Ovary (tissue), 7 donors: ENCODE measurements at regions not wholly inside any gene's neighbourhood (a gene's known extent, or its start where the extent isn't known, plus 50 kb on each side); places are given as distances from the start of the nearest gene placed in this dataset.

ENCODE experiments used
- DNase-seq, 5 donors: peaks; one replicate each; pipeline ENCODE4 v3.0.0-alpha.2; 2019 to 2020
- H3K27ac ChIP-seq, 2 donors: fragments of 200-600 bp; one replicate each; pipeline versions ENCODE4 v1.5.1 to v1.8.0; 2019 to 2022
- H3K27me3 ChIP-seq: fragments of 200-600 bp; one replicate; pipeline ENCODE4 v1.8.0; 2022
- H3K36me3 ChIP-seq: fragments of 200-600 bp; sonication (generic); one replicate; pipeline ENCODE4 v1.5.1; 2019
- H3K4me1 ChIP-seq: one replicate; pipeline ENCODE4 v1.8.1; 2013; ENCODE audit warnings: mild to moderate bottlenecking, moderate library complexity; ENCODE audit not compliant: insufficient read depth
- H3K4me3 ChIP-seq: fragments of 200-600 bp; sonication (generic); one replicate; pipeline ENCODE4 v1.5.1; 2017
- H3K9me3 ChIP-seq, 2 donors: fragments of 200-600 bp in 1 of 2; sonication (generic) in 1 of 2; one replicate each; pipeline versions ENCODE4 v1.5.1 to v1.8.1; 2013 to 2019; ENCODE audit warnings: mild to moderate bottlenecking in 1 of 2, moderate library complexity in 1 of 2
- EP300 ChIP-seq: sonication (generic); formaldehyde crosslinking; IDR thresholded peaks from one replicate; pipeline ENCODE4 v1.6.1; 2017; ENCODE audit warnings: antibody characterized with exemption
- POLR2A ChIP-seq: fragments of 450-650 bp; IDR thresholded peaks from one replicate; pipeline ENCODE4 v1.6.1; 2017; ENCODE audit warnings: antibody characterized with exemption, mild to moderate bottlenecking, moderate library complexity
- WGBS, 3 donors: extraction: QIAGEN DNeasy Blood & Tissue Kit in 1 of 3; methylation state at CpG; one replicate each; pipeline versions ENCODE4 v1.1.5 to v1.1.7; 2013 to 2017; 5-methylcytosine and 5-hydroxymethylcytosine counted together
- intact Hi-C, 4 donors: fragments of 100-400 bp; cut with DNase I; formaldehyde crosslinking; loops; one replicate each; pipeline versions ENCODE4 v1.11.0 to v1.15.1; 2022 to 2023
- TF ChIP-seq, protein P1 (sequence below), 3 donors: fragments of 450-650 bp in 2 of 3; fragments of 200-600 bp in 1 of 3; IDR thresholded peaks; one replicate each; pipeline versions ENCODE4 v1.5.1 to v1.8.0; 2016 to 2022; ENCODE audit warnings: antibody characterized with exemption in 3 of 3, mild to moderate bottlenecking in 1 of 3
- donor health status: DM: no; HTN: no; CAD: no; lungs with moderate emphysema.
- donor health status: DM: no; HTN: no; CAD: no.
- donor health status: Bipolar disorder and iron deficiency.
- donor health status: DM: no; HTN: no; CAD: no.
- donor health status: DM: yes; HTN: yes; CAD: no.

DNA sequence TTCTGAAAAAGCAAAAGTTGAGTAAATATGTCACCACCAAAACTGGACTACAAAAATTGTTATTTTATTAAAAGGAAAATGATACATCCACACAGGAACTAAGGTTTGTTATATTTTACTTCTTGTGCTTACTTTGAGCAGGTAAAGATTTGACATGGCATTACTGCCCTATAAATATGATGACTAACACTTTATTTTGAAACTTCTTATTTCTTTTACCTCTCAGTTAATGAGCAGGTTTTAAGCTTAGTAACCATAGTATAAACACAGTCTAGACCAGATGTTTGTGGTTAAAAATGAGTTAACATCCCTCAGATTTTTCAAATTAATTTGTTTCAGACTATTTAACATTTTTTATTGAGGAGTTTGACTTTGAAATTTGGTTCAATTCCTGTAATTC is 862.5 kb upstream of the USP15 start:
- Histone ChIP-seq H3K4me3 (no peak overlapping the region), H3K36me3 (no peaks in the 10 kb centered on the region), H3K4me1 (no peaks in the 10 kb centered on the region), H3K9me3 (no peaks in the 10 kb centered on the region), H3K27me3 (no peaks in the 10 kb centered on the region), H3K27ac (no peak overlapping the region)
- DNase-seq: no peak
- intact Hi-C loops: no loop called here
- TF ChIP-seq, protein P1, sequence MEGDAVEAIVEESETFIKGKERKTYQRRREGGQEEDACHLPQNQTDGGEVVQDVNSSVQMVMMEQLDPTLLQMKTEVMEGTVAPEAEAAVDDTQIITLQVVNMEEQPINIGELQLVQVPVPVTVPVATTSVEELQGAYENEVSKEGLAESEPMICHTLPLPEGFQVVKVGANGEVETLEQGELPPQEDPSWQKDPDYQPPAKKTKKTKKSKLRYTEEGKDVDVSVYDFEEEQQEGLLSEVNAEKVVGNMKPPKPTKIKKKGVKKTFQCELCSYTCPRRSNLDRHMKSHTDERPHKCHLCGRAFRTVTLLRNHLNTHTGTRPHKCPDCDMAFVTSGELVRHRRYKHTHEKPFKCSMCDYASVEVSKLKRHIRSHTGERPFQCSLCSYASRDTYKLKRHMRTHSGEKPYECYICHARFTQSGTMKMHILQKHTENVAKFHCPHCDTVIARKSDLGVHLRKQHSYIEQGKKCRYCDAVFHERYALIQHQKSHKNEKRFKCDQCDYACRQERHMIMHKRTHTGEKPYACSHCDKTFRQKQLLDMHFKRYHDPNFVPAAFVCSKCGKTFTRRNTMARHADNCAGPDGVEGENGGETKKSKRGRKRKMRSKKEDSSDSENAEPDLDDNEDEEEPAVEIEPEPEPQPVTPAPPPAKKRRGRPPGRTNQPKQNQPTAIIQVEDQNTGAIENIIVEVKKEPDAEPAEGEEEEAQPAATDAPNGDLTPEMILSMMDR (IDR thresholded peaks at IDR 0.05): no peak

DNA sequence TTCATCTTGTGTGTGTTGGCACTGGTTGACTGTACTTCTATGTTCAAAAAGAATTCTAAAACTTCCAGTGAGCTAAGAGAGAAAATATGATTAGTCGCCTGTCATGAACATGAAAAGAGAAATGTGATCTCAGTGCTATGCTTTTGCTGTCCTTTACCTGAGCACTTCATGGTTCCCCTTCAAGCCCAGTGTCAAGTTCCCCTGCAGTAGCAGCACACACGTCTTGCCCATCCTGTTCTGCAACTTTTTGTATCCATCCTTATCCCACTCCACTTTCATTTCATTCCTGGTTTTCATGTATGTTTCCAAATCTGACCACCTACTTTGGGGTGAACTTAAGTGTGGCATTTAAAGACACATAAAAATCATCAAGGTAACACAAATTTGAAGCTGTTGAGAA is 848.0 kb upstream of the USP15 start:
- no peaks in the 10 kb centered on the region for H3K36me3 ChIP-seq
- 65 to 70% (median 70%) methylated on average over 2 of the region's 2 CpGs for WGBS, 3 donors
- TF ChIP-seq, protein P1 (IDR thresholded peaks at IDR 0.05): no peak
- TF ChIP-seq EP300 (no peak), POLR2A (no peak)
- no peak overlapping the region for H3K27ac ChIP-seq
- H3K4me1 ChIP-seq: no peaks in the 10 kb centered on the region
- DNase-seq: no peak
- no peaks in the 10 kb centered on the region for H3K27me3 ChIP-seq
- H3K4me3 ChIP-seq: no peak overlapping the region
- intact Hi-C loops: no loop called here
- H3K9me3 ChIP-seq: no peaks in the 10 kb centered on the region

DNA sequence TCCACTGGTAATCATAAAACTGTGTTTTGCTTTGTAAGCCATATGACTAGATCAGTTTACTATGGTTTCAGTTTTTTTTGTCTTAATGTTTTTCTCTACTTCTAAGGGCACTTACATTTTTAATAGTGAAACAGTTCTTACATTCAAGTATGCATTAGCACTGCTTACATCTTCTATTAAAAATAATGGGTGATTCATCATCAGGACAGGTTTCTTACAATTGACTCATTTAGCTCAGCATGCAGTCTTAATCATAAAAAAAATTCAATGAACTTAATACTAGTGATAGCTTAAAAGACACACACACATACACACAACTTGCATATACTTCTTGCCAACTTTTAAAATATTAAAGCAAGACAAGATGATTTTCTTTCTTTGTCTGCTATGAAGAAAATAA is 845.7 kb upstream of the USP15 start:
- TF ChIP-seq, protein P1 (IDR thresholded peaks at IDR 0.05): no peak
- TF ChIP-seq POLR2A (no peak), EP300 (no peak)
- Histone ChIP-seq H3K9me3 (no peaks in the 10 kb centered on the region), H3K27me3 (no peaks in the 10 kb centered on the region), H3K4me1 (no peaks in the 10 kb centered on the region), H3K4me3 (no peak overlapping the region), H3K27ac (no peak overlapping the region), H3K36me3 (no peaks in the 10 kb centered on the region)
- DNase-seq: no peak
- intact Hi-C loops: no loop called here

DNA sequence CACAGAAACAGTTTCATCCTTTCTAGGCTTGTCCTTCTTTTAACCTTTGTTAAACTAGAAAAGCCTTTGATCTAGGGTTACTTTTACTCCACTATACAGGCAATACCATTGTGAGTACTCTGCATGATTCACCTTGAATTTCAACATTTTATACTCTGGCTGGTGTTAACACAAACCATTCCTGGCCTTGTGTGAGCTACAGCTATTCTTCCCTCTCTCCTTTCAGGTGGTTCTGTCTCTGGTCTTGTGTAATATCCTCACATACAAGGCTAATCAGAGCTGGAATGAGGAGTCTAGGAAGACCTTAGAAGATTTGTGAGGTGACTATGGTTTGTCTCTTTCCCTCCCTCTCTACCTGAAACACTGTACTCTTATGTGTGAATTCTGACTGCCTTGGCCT is 837.4 kb upstream of the USP15 start:
- Histone ChIP-seq H3K27me3 (no peaks in the 10 kb centered on the region), H3K36me3 (no peaks in the 10 kb centered on the region), H3K4me3 (no peak overlapping the region), H3K9me3 (no peaks in the 10 kb centered on the region), H3K4me1 (no peaks in the 10 kb centered on the region), H3K27ac (no peak overlapping the region)
- DNase-seq: no peak
- intact Hi-C loops: no loop called here
- TF ChIP-seq POLR2A: no peak
- no peak for TF ChIP-seq EP300
- TF ChIP-seq, protein P1 (IDR thresholded peaks at IDR 0.05): no peak

DNA sequence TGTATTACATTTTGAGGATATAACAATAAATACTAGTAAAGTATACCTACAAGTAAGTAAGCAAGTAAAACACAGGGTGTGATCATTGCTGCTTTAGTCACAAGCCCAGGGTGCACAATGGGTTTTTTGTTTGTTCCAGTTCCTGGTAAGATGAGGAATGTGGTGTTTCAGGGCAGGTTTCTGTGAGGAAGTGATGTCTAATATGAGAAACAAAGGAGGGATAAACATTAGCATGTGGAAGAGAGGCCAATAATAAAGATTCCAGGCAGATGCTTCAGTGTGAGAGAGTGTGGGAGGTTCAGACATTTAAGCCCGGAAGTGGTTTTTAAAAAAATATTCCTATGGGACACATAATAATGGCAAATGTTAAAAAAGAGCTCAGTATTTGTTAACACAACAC is 808.1 kb upstream of the USP15 start:
- DNase-seq: no peak
- Histone ChIP-seq H3K4me1 (no peaks in the 10 kb centered on the region), H3K4me3 (no peak overlapping the region), H3K9me3 (no peaks in the 10 kb centered on the region), H3K36me3 (no peaks in the 10 kb centered on the region), H3K27me3 (no peaks in the 10 kb centered on the region), H3K27ac (no peak overlapping the region)
- TF ChIP-seq EP300 (no peak), POLR2A (no peak)
- TF ChIP-seq, protein P1 (IDR thresholded peaks at IDR 0.05): no peak
- WGBS, 3 donors: 25 to 38% (median 27%) methylated on average over 1 of the region's 1 CpG
- intact Hi-C loops: no loop called here
